SHP77 (cell line): ENCODE measurements at regions not wholly inside any gene's neighbourhood (a gene's known extent, or its start where the extent isn't known, plus 50 kb on each side); places are given as distances from the start of the nearest gene placed in this dataset.

Source experiments
- DNase-seq, 2 experiments: peaks; one replicate each; lab custom pipeline; 2025; lab: John Stamatoyannopoulos, UW

- peak in 1 of 2 experiments; percentile 18 for DNase-seq
Observed at GRCh38 chr9:79264041-79264440, 307.7 kb upstream of the TLE4 start.

- no peak for DNase-seq
Observed at GRCh38 chr9:79264511-79265355, 307.0 kb upstream of the TLE4 start.

GRCh38 chr9:79266986-79267385 lies 304.8 kb upstream of the TLE4 start:
- no peak for DNase-seq

GRCh38 chr9:79268806-79269205 lies 303.0 kb upstream of the TLE4 start:
- no peak for DNase-seq

- DNase-seq, result no peak
Observed at GRCh38 chr9:79273311-79273710, 298.5 kb upstream of the TLE4 start.

GRCh38 chr9:79279356-79279755 lies 292.4 kb upstream of the TLE4 start:
- no peak for DNase-seq

- DNase-seq, result no peak
Observed at GRCh38 chr9:79280691-79281090, 291.1 kb upstream of the TLE4 start.

- DNase-seq, result no peak
Observed at GRCh38 chr9:79284081-79284480, 287.7 kb upstream of the TLE4 start.

GRCh38 chr9:79286992-79287707 lies 284.6 kb upstream of the TLE4 start:
- DNase-seq, result no peak

- no peak for DNase-seq
Observed at GRCh38 chr9:79287708-79288290, 284.0 kb upstream of the TLE4 start.

GRCh38 chr9:79289856-79290255 lies 281.9 kb upstream of the TLE4 start:
- no peak for DNase-seq

- no peak for DNase-seq
Observed at GRCh38 chr9:79292731-79293280, 279.0 kb upstream of the TLE4 start.

GRCh38 chr9:79300068-79300467 lies 271.7 kb upstream of the TLE4 start:
- peak; percentile 48 to 52 for DNase-seq

- no peak for DNase-seq
Observed at GRCh38 chr9:79301085-79301484, 270.7 kb upstream of the TLE4 start.

GRCh38 chr9:79301551-79302391 lies 270.0 kb upstream of the TLE4 start:
- DNase-seq, result no peak

GRCh38 chr9:79302569-79302968 lies 269.2 kb upstream of the TLE4 start:
- no peak for DNase-seq

- no peak for DNase-seq
Observed at GRCh38 chr9:79308012-79308411, 263.8 kb upstream of the TLE4 start.

GRCh38 chr9:79312686-79313421 lies 258.9 kb upstream of the TLE4 start:
- no peak for DNase-seq

- no peak for DNase-seq
Observed at GRCh38 chr9:79325501-79325900, 246.3 kb upstream of the TLE4 start.

- DNase-seq, result no peak
Observed at GRCh38 chr9:79329861-79330260, 241.9 kb upstream of the TLE4 start.

- no peak for DNase-seq
Observed at GRCh38 chr9:79334001-79334400, 237.8 kb upstream of the TLE4 start.
